ENCODE measurements at regions not wholly inside any gene's neighbourhood (a gene's known extent, or its start where the extent isn't known, plus 50 kb on each side); places are given as distances from the start of the nearest gene placed in this dataset.

GRCh38 chr9:32300373-32300772, 84.1 kb upstream of the ACO1 start:
- DNase-seq (ENCODE audit: low read depth, low spot score) (no peak), FAIRE-seq (no peak)
- Histone ChIP-seq H2AFZ (ENCODE audit: control insufficient read depth, low read length) (no peak overlapping the region), H4K20me1 (ENCODE audit: control insufficient read depth, extremely low read depth, insufficient read depth, low read length) (no peaks in the 10 kb centered on the region), H3K9me1 (ENCODE audit: control insufficient read depth, extremely low read depth, insufficient read depth, low read length) (no peaks in the 10 kb centered on the region), H3K4me1 (ENCODE audit: control insufficient read depth, extremely low read depth, insufficient read depth, low read length) (no peaks in the 10 kb centered on the region), H3K27ac (ENCODE audit: control insufficient read depth, insufficient read depth, low read length) (no peak overlapping the region), H3K4me2 (ENCODE audit: control insufficient read depth, extremely low read depth, insufficient read depth, low read depth, low read length) (no peak overlapping the region), H3K9me3 (ENCODE audit: control insufficient read depth, low read depth, low read length) (no peaks in the 10 kb centered on the region), H3K27me3 (ENCODE audit: control insufficient read depth, extremely low read depth, insufficient read depth, low read length) (no peaks in the 10 kb centered on the region), H3K4me3 (ENCODE audit: control insufficient read depth in 2 of 3, extremely low read depth in 1 of 3, insufficient read depth in 2 of 3, low read depth in 1 of 3, low read length in 3 of 3) (no peak overlapping the region), H3K79me2 (ENCODE audit: control insufficient read depth, insufficient read depth, low read length) (no peaks in the 10 kb centered on the region), H3K36me3 (ENCODE audit: control insufficient read depth in 2 of 2, extremely low read depth in 1 of 2, insufficient read depth in 2 of 2, low read length in 2 of 2) (no peaks in the 10 kb centered on the region), H3K9ac (ENCODE audit: control insufficient read depth, extremely low read depth, insufficient read depth, low read length) (no peak overlapping the region)
- dilution Hi-C loops (cut with MboI; ENCODE audit: extremely low pct_ligation_motif_present, low sequenced_read_pairs): no loop called here
- TF ChIP-seq EZH2 (IDR thresholded peaks at IDR 0.05; ENCODE audit: low read length): no peak
- TF ChIP-seq, protein P1, sequence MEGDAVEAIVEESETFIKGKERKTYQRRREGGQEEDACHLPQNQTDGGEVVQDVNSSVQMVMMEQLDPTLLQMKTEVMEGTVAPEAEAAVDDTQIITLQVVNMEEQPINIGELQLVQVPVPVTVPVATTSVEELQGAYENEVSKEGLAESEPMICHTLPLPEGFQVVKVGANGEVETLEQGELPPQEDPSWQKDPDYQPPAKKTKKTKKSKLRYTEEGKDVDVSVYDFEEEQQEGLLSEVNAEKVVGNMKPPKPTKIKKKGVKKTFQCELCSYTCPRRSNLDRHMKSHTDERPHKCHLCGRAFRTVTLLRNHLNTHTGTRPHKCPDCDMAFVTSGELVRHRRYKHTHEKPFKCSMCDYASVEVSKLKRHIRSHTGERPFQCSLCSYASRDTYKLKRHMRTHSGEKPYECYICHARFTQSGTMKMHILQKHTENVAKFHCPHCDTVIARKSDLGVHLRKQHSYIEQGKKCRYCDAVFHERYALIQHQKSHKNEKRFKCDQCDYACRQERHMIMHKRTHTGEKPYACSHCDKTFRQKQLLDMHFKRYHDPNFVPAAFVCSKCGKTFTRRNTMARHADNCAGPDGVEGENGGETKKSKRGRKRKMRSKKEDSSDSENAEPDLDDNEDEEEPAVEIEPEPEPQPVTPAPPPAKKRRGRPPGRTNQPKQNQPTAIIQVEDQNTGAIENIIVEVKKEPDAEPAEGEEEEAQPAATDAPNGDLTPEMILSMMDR (optimal IDR thresholded peaks at IDR 0.05 in 1 of 3, IDR thresholded peaks at IDR 0.05 in 1 of 3, conservative IDR thresholded peaks at IDR 0.05 in 1 of 3; ENCODE audit: extremely low read depth in 1 of 3, insufficient read depth in 2 of 3, low read length in 3 of 3): no peak

DNA sequence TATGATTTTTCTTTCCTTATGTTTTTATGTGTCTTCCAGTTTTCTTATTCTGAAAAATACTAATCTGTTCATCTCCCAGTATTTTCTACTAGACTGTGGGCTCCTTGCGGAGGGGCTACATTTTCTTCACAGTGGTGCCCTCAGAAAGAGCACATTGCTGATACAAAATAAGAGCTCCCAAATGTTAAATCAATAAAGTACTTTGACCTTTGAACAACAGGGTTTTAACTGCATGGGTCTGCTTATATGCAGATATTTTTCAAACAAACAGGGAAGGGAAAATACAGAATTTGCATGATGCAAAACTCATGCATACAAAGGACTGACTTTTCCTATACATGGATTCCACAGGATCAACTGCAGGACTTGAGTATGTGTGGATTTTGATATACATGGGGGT, 79.9 kb upstream of the ACO1 start:
- no peak overlapping the region for H3K4me3 ChIP-seq (ENCODE audit: control insufficient read depth in 2 of 3, extremely low read depth in 1 of 3, insufficient read depth in 2 of 3, low read depth in 1 of 3, low read length in 3 of 3)
- dilution Hi-C loops (cut with MboI; ENCODE audit: extremely low pct_ligation_motif_present, low sequenced_read_pairs): no loop called here
- no peak overlapping the region for H3K4me2 ChIP-seq (ENCODE audit: control insufficient read depth, extremely low read depth, insufficient read depth, low read depth, low read length)
- no peaks in the 10 kb centered on the region for H3K9me3 ChIP-seq (ENCODE audit: control insufficient read depth, low read depth, low read length)
- no peaks in the 10 kb centered on the region for H3K9me1 ChIP-seq (ENCODE audit: control insufficient read depth, extremely low read depth, insufficient read depth, low read length)
- DNase-seq (ENCODE audit: low read depth, low spot score) (no peak), FAIRE-seq (no peak)
- H2AFZ ChIP-seq (ENCODE audit: control insufficient read depth, low read length): no peak overlapping the region
- H3K4me1 ChIP-seq (ENCODE audit: control insufficient read depth, extremely low read depth, insufficient read depth, low read length): no peaks in the 10 kb centered on the region
- no peaks in the 10 kb centered on the region for H3K79me2 ChIP-seq (ENCODE audit: control insufficient read depth, insufficient read depth, low read length)
- H3K9ac ChIP-seq (ENCODE audit: control insufficient read depth, extremely low read depth, insufficient read depth, low read length): no peak overlapping the region
- H4K20me1 ChIP-seq (ENCODE audit: control insufficient read depth, extremely low read depth, insufficient read depth, low read length): no peaks in the 10 kb centered on the region
- H3K36me3 ChIP-seq (ENCODE audit: control insufficient read depth in 2 of 2, extremely low read depth in 1 of 2, insufficient read depth in 2 of 2, low read length in 2 of 2): no peaks in the 10 kb centered on the region
- H3K27ac ChIP-seq (ENCODE audit: control insufficient read depth, insufficient read depth, low read length): no peak overlapping the region
- no peaks in the 10 kb centered on the region for H3K27me3 ChIP-seq (ENCODE audit: control insufficient read depth, extremely low read depth, insufficient read depth, low read length)
- TF ChIP-seq, protein P1 (optimal IDR thresholded peaks at IDR 0.05 in 1 of 3, IDR thresholded peaks at IDR 0.05 in 1 of 3, conservative IDR thresholded peaks at IDR 0.05 in 1 of 3; ENCODE audit: extremely low read depth in 1 of 3, insufficient read depth in 2 of 3, low read length in 3 of 3): no peak
- TF ChIP-seq EZH2 (IDR thresholded peaks at IDR 0.05; ENCODE audit: low read length): no peak

All from keratinocyte (primary cell).